NCI-H2196 (cell line): ENCODE measurements at regions not wholly inside any gene's neighbourhood (a gene's known extent, or its start where the extent isn't known, plus 50 kb on each side); places are given as distances from the start of the nearest gene placed in this dataset.
"Not testable (repeated sequence)": the region's sequence is repeated elsewhere in the genome, so short reads cannot be mapped to it uniquely, and the experiment has no call there.

Experiments
- DNase-seq: peaks from one replicate; lab custom pipeline; 2025; ENCODE audit not compliant: unreplicated experiment; lab: John Stamatoyannopoulos, UW

- no peak for DNase-seq
Observed at GRCh38 chr6:137654365-137654981, 160.3 kb upstream of the OLIG3 start.

- no peak for DNase-seq
Observed at GRCh38 chr6:137655291-137655690, 161.1 kb upstream of the OLIG3 start.

GRCh38 chr6:137656735-137657134 lies 162.5 kb upstream of the OLIG3 start:
- DNase-seq: no peak

GRCh38 chr6:137657351-137657911 lies 163.2 kb upstream of the OLIG3 start:
- DNase-seq: no peak

- DNase-seq: no peak
Observed at GRCh38 chr6:137658287-137658686, 164.1 kb upstream of the OLIG3 start.

- no peak for DNase-seq
Observed at GRCh38 chr6:137659871-137660270, 165.7 kb upstream of the OLIG3 start.

GRCh38 chr6:137660296-137660731 lies 166.1 kb upstream of the OLIG3 start:
- no peak for DNase-seq

GRCh38 chr6:137661601-137662000 lies 167.4 kb upstream of the OLIG3 start:
- peak; percentile 4 for DNase-seq

GRCh38 chr6:137664183-137664582 lies 170.0 kb upstream of the OLIG3 start:
- DNase-seq: no peak

- no peak for DNase-seq
Observed at GRCh38 chr6:137665342-137665934, 171.2 kb upstream of the OLIG3 start.

- no peak for DNase-seq
Observed at GRCh38 chr6:137666202-137666774, 172.1 kb upstream of the OLIG3 start.

GRCh38 chr6:137673603-137674002 lies 179.4 kb upstream of the OLIG3 start:
- no peak for DNase-seq

GRCh38 chr6:137676888-137677287 lies 182.7 kb upstream of the OLIG3 start:
- no peak for DNase-seq

GRCh38 chr6:137677709-137678108 lies 183.5 kb upstream of the OLIG3 start:
- no peak for DNase-seq

- no peak for DNase-seq
Observed at GRCh38 chr6:137678451-137678850, 184.3 kb upstream of the OLIG3 start.

GRCh38 chr6:137680705-137681346 lies 186.2 kb upstream of the TNFAIP3 start:
- DNase-seq: no peak

GRCh38 chr6:137681445-137682009 lies 185.5 kb upstream of the TNFAIP3 start:
- DNase-seq: no peak

- not testable (repeated sequence) for DNase-seq
Observed at GRCh38 chr6:137682658-137683057, 184.4 kb upstream of the TNFAIP3 start.

GRCh38 chr6:137683916-137684315 lies 183.1 kb upstream of the TNFAIP3 start:
- no peak for DNase-seq

GRCh38 chr6:137685798-137686375 lies 181.2 kb upstream of the TNFAIP3 start:
- no peak for DNase-seq

GRCh38 chr6:137687818-137688217 lies 179.2 kb upstream of the TNFAIP3 start:
- no peak for DNase-seq
